Embryonic facial prominence (tissue), 1 donor: ENCODE measurements at regions not wholly inside any gene's neighbourhood (a gene's known extent, or its start where the extent isn't known, plus 50 kb on each side); places are given as distances from the start of the nearest gene placed in this dataset.

Source experiments
- DNase-seq: peaks from one replicate; pipeline ENCODE4 v3.0.0-alpha.2; 2016; ENCODE audit errors: extremely low spot score

DNA sequence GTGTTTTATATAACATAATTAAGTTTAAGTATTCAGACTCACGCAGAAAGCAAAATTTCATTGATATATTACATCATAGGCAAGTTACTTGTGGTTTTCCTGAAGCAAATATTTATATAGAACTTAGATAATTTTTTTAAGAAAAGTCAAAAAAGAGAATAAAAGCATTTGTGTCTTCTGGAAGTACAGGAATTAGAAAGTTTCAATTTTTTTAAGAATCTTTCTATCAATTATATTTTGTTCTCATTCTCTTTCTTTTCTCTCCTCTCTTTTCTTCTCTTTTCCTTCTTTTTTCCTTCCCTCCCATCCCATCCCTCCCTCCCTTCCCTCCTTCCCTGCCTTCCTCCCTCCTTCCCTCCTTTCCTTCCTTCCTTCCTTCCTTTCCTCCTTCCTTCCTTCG is 120.7 kb upstream of the CDH8 start:
- no peak for DNase-seq

DNA sequence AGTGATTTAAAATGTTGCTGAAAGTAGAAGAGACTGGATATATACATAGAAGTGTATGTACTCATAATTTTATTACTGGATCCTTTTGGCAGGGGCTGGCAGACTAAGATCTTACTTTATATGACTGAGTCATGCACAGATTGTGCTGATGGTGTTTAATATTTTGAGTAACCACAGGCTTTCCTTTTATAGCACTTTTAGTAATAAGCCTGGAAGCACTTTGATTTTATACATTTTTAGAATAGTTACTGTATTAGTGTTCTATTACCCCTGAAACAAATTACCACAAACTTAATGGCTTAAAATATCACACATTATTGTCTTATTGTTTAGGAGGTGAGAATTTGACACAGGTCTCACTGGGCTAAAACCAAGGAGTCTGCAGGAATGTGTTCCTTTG is 113.4 kb upstream of the CDH8 start:
- no peak for DNase-seq

DNA sequence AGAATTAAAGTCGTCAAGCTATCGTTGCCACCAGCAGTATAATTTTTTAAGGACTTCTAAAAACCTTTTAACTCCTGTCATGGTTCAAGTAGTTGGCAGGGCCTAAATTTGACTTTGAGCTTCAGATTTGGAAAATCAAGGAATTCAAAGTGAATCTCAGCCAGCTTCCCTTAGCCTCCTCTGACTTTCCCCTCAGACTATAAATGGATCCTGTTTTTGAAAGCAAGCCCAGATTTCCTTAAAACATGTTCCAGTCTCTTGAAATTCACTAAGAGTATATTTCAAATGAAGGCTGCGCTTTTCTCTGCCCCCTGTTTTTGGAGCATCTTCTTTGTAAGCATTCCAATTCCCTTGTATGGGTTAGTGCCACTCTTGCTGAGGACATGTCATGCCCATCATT is 101.8 kb upstream of the CDH8 start:
- DNase-seq = no peak

DNA sequence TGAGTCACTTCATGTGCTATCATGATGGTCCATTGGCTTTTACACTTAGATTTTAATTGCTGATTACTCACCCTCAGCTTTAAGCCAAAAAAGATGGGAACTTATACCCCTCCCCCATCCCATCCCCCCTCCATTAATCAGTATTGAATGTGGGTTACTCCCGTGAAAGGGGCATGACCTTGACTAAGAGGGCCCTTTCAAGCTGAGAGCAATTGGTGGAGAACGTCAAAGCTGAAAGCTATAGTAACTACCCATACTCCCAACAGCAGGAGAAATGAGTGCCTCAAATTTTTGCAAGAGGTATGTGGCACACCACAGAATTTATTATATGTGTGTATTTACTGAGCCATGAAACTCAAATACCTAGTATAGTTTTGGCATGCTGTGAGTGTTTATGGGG is 99.7 kb upstream of the CDH8 start:
- DNase-seq = no peak

DNA sequence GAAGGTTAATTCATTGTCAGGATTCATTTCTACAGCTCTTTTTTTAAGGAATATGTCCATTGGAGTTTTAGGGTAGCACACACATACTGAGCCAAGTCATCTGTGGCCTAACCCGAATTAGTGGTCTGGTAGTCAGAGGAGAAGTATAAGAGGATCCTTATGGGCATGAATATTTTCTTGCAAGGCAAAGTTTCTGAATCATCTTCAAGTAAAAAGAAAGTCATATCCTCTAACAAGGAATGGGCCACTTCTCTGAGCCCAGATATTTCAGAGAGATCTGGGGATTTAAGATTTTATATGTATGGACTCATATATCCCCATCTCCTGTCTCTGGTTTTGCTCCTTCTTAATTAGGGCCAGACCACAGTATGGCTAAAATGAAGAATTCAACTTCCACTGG is 99.2 kb upstream of the CDH8 start:
- DNase-seq = no peak

DNA sequence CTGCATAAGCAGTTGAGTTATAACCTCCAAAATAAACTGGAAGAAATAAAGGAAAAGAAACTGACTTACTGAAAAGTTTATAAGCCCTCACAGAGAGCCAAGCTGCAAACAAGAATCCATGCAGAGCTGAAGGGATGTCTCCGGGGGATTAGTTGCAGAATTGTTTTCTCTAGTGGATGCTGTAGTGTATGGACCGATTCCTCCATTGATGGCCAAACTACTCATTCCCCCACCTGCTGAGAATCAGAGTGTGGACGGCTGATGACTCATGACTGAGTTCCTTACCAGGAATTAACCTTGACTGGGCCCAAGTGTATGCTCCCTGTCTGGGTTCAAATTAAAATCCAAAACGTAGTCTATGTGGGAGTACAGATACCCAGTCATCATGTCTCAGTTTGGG is 93.9 kb upstream of the CDH8 start:
- no peak for DNase-seq

DNA sequence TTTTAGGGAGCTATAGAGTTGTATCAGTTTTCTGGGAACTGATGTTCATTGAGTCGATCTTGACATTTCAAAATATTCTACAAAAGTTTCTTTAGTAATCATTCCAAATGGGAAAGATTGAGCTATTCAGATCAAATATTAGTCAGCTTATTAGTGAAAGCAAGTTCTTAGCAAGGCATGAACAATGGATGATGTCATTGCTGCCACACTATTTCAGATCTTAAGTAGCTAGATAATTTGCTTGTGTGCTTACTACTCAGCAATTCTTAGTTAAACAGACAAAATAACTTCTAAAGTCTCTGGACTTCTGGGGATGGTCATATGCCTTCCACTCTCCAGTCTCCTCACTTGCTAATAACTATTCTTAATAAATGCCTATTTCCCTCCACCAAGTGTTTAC is 69.0 kb upstream of the CDH8 start:
- DNase-seq = no peak

DNA sequence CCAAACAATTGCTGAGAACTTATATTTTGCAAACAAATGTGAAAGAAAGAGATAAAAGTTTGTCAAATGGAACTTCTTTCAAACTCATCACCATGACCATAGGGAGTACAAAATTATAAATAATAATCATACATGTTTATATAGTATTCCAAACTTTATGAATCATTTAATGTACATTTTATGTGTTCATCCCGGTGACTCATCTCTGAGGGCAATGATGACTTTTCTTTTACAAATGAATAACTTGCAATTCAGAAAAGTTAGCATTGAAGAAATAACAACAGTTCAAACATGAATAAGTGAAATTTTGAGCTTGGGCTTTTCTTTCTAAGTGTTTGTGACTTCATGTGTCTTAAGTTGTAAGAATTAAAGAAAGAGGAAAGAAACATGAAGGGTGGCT is 66.3 kb upstream of the CDH8 start:
- DNase-seq = no peak

DNA sequence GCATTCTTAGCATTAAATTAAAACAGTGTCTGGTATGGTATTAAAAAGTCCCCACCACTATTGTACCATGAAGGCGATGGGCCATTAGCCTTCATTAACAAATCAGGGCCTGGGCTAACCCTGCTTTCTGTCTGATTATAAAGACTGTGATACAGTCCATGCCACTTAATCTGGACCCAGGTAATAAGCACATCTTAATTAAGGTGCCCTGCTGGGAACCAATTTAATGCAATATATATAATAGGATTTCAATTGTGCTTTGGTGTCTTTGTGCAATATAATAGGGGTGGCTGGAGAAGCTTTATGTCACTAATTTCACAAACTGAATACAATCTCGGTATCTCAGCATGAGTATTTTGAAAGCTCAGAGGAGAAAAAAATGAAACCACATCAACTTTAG is 64.4 kb upstream of the CDH8 start:
- no peak for DNase-seq

DNA sequence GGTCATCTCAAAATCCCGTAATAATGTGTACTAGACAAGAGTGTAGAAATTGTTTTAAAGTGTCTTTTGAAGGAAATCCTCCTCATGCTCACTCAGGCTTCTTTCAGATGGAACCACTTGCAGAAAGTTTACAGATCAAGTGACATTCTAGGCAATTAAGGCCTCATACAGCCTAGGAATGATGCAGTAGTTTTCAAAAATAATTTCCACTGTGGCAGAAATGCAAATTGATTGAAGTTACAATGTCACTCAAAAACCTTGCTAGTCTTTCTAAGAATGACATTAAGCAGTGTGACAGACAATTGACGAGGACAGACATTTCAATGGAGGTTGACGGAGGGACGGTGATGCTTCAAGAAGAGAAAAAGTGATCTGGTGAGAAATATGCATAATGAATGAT is 53.5 kb upstream of the CDH8 start:
- no peak for DNase-seq

DNA sequence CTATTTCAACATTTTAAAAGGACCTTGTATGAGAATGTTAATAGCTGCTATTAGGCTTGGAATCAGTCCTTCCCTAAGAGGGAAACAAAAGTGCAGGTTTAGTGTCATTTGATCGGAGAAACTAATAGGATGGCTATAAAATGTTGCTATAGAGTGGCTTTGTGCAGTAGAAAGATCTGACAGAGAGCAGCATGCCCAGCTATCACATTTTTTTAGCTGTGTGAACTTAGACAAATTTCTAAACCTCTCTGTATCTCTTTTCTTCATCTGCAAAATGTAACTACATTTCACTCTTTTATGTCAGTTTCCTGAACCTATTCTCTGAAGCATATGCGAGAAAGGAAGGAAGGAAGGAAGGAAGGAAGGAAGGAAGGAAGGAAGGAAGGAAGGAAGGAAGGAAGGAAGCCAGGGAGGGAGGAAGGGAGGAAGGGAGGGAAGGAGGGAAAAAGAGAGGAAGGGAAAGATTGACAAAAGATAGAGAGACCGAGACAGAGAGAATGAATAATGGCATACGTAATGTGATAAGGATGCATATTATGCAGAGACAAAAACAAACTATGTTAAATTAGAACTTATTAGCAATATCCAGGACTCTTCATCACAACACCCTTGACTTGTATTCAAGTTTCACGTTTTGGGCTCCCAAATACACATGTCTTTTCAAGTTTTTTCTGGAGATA is 52.6 kb upstream of the CDH8 start:
- DNase-seq = no peak
